Stimulated activated CD4-positive, alpha-beta T cell treated with anti-CD3 and anti-CD28 coated beads, Interleukin-1b, Interleukin-23, amount 100 ng/mL, for 4 hours (primary cell): ENCODE measurements at regions not wholly inside any gene's neighbourhood (a gene's known extent, or its start where the extent isn't known, plus 50 kb on each side); places are given as distances from the start of the nearest gene placed in this dataset.

Experiments
- DNase-seq, 2 donors: peaks; one replicate each; pipeline ENCODE4 v3.0.0-alpha.2; 2020; ENCODE audit warnings: low read depth in 2 of 2

DNA sequence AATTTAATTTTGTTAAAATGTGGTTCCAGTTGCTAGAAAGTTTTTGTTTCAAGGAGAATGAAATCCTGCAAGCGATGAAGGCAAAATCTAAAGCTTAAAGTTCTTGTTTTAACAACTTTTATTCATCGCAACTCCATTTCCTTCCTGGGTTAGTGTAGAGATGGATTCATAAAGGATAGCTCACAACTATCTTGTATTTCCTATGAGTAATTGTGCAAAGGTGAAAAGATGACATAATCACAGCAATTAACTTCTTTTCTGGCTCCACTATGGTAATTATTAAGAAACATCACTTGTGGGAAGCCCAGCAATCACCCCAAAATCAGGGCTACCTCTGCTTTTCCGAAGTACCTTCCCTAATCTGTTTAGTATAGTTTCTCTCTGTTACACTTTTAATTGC is 80.8 kb upstream of the SEMA6A start:
- DNase-seq = no peak

DNA sequence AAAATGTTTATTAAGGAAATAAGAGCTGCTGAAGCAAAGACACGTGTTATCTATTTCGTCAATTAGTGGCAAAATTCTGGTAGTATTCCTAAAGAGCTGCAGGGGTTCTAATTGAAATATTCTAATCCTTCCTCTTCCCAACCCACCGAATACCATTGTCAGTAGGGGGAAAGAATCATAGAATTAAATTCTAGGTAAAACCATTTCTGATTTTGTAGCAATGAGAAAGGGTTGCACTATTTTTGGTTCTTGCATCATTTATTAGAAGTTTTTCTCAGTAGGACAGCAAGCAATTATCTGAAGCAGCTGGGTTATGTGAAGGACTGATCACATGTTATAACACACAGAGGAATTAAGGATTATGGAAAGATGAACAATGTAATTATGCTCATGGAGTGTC is 80.3 kb upstream of the SEMA6A start:
- DNase-seq = no peak

- no peak for DNase-seq
These were observed 78.3 kb upstream of the SEMA6A start for GRCh38 chr5:116652903-116653302.

DNA sequence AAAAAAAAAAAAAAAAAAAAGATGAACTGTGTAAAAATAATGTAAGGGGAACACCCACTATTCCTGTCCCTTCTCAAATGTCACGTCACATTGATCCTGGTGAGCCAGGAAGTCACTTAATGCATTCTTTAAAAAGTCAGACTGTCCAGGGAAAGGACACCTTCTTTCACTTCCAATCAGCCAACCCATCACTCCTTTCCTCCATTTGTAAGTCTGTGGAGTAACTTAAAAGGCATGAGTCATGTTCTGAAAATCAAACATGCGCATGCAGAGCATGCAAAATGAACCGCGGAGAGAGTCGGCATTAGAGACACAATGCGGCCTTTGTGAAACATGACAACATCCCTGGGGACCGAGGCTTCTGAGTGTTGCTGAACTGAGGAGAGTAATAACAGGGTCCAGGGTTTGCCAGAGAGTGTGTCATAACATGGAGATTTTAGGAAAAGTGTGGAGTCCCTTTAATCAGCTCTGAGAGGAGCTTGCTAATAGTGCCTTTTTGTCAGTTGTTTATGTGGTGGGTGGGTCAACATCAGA is 77.6 kb upstream of the SEMA6A start:
- no peak for DNase-seq

DNA sequence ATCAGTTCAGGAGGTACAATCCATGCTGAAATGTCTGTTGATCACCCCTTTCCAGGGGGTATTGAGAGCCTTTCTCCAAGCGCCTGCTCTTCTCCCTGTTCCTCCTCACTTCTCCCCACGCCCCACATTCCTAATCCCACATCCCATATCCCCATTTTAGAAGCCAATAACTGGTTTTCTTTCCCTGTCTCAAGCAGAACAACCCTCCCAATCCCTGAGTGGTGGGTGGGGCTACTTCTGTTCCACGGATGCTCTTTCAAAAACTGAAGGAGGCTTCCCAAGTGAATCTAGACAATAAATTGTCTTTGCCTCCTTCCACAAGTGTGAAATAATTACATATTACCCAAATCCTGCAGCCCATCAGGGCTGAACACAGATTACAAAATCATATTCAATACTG is 77.0 kb upstream of the SEMA6A start:
- no peak for DNase-seq

DNA sequence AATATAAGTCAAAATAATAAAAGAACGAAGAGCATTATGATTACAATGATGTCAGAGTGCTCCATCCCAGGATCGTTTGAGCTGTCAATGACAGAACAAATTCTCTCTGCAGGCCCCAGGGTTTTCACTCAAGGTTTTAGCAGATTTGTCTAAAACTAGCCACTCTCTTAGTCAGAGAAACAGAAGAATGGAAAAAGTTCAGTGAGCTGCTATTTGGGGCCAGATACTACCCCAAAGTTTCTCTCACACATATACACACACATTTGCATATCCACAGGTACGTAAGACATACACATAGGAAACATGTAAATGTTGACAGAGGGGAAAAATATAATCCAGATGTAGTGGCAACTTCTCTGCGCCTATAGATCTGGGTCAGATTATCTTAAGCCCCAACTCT is 76.3 kb upstream of the SEMA6A start:
- DNase-seq = no peak

DNA sequence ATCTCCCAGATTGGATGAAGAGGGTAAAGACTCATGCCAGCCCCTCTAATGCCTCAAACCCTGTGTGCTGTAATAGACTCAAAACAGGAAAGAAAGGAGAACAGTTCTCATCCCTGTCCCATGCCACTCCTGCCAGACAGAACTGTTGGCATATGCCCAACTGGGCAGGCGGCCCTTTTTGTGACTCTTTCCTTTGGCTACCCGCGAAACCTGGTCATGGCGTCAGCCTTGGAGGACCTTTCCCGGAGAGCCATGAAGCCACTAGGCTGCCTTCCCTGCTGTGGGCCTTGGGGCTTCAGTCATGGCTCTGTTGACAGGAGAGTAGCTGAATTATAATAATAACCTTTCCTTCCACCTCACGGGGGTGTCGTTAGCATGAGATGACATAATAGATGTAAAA is 75.9 kb upstream of the SEMA6A start:
- no peak for DNase-seq

DNA sequence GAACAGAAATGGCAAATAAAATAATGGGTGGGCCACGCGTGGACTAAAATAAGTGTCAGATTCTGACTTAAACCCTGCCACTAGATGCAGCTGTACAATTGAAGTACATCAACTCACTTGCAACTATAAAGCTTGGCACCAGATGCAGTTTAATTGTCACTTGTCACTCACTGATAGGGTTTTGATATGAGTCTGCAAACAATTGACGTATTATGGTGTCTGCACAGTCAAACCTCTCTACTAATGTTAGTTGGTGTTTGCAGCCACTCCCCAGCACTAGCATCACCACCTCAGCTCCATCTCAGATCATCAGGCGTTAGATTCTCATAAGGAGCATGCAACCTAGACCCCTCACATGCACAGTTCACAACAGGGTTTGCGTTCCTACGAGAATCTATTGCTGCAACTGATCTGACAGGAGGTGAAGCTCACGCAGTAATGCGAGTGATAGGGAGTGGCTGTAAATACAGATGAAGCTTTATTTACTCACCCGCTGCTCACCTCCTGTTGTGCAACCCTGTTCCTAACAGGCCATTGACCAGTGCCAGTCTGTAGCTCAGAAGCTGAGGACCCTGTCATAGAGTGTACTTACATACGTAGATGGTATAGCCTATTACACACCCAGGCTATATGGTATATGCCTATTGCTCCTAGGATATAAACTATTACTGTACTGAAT is 72.1 kb upstream of the SEMA6A start:
- no peak for DNase-seq

DNA sequence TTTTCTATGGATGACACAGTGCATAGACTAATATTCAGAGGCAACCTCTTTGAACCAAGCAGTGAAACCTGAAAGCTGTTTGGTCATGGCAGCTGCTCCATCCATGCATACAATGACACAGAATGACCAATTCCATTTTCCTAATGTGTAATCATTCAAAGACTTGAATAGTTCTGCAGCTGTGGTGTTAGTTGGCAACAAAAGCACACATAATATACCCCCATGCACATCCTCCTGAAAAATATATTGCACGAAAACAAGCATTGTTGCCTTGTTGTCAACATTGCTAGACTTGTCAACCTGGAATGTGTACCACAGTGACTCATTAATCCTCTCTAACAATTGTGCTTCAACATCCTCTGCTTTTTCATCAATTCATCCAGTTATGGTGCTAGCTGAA is 71.0 kb upstream of the SEMA6A start:
- DNase-seq = no peak

DNA sequence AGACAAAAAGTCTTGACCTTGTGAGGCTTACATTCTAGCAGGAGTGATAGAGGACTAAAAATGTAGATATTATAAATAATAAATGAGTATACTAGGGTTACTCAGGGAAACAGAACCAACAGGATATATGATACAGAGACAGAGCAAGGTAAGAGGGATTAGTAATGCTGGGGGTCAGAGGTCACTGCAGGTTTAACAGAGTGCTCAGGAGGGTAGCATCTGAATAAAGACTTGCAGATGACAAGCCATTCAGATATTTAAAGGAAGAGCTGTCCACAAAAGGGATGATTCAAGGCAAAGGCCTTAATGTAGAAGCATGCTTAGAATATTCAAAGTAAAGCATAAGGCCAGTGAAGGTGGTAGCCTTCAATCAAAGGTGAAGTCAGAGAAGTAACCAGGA is 65.6 kb upstream of the SEMA6A start:
- no peak for DNase-seq

GRCh38 chr5:116637149-116637740 is 62.6 kb upstream of the SEMA6A start:
- no peak for DNase-seq

DNA sequence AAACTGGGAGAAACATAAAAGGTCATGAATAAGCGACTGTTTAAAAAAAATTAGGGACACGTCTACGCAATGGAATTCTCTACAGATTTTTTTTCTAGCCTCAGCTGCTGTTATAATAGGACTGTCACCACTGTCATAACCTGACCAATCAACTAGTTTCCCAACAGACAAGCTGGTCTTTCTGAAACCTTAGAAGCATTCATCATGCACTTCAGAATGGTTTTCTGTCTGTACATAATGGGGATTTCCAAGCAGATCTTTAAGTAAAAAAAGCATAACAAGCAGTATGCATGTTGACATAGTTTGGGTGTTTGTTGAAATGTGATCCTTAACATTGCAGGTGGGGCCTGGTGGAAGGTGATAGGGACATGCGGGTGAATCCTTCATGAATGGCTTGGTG is 58.3 kb upstream of the SEMA6A start:
- DNase-seq = no peak

DNA sequence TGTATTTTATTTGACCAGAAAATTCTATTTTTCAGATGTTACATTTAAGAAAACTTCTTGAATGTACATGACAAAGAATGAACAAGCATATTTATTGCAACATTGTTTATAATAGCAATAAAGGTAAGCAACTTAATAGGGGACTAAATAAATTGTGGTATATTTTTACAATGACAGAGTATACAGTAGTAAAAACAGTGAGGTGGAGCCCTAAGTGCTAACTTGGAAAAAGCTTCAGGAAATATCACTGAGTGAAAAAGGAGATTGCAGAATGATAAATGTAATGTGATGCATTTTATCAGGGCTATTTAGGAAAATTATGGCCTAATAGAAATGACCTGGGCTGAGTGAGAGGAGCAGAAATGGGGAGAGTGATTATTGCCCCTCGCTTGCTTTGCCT is 56.5 kb upstream of the SEMA6A start:
- no peak for DNase-seq

DNA sequence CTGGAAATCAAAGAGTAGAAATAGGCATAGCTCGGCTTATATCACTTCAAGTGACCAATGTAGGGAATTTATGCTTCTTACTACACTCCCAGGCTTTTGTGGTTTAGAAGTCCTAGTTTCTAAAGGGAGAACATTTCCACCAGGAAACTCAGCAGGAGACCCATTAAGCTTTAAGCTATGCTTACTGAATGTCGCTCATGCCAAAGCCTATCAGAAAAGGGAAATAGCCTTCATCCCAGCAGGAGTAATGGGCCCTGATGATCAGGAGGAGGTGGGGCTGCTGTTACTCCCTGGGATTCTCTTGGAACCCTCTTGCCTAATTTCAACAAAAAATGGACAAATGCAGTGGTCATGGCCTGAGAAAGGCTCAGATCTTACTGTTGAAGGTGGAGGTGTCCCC is 54.5 kb upstream of the SEMA6A start:
- no peak for DNase-seq

DNA sequence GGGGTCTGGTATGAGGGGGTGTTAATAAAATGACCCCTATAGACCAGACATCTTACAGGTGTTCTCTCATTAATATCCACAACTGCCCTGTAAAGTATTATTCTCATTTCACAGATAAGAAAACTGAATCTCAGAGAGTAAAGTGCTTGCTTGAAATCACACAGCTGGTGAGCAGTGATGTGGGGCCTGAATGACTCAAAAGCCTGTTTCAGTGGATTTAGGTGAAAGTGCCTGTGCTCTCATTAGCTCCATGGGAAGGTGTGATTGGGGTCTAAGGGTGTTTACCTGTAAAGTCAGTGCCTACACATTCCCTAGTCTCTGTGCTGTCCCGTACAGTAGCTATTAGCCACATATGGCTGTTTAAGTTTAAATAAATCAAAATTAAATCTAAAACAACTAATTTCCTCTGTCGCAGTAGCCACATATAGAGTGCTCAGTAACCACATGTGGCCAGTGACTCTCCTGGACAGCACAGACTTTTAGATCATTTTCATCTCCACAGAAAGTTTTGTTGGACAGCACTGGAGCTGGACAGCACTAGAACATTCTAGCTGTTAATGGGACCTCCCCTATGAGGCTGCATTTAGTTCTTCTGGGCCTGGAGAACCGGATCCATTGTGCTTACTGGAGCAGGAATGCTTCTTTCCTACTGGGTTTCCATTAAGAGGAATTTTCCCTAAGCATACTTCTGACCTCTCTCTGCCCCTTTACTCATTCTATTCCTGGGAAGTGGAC is 52.5 kb upstream of the SEMA6A start:
- DNase-seq = no peak

- no peak for DNase-seq
These were observed 51.7 kb upstream of the SEMA6A start for GRCh38 chr5:116626272-116626723.
